GM18873 (cell line): ENCODE measurements at regions not wholly inside any gene's neighbourhood (a gene's known extent, or its start where the extent isn't known, plus 50 kb on each side); places are given as distances from the start of the nearest gene placed in this dataset.
"Not testable (repeated sequence)": the region's sequence is repeated elsewhere in the genome, so short reads cannot be mapped to it uniquely, and the experiment has no call there.

Experiments
- ATAC-seq: cut with Tn5 transposase; IDR thresholded peaks from one replicate; pipeline ENCODE4 v1.9.1; 2021; ENCODE audit warnings: mild to moderate bottlenecking, moderate library complexity, moderate number of reproducible peaks; ENCODE audit not compliant: unreplicated experiment, low FRiP score

- ATAC-seq = no peak
These were observed 1113.0 kb downstream of the CBLN2 start for GRCh38 chr18:71431171-71431570.

- ATAC-seq = no peak
These were observed 1117.7 kb downstream of the CBLN2 start for GRCh38 chr18:71426441-71426840.

- no peak for ATAC-seq
These were observed 1116.4 kb downstream of the SOCS6 start for GRCh38 chr18:71405169-71405809.

GRCh38 chr18:71403501-71403900 is 1114.7 kb downstream of the SOCS6 start:
- ATAC-seq = no peak

GRCh38 chr18:71398531-71398930 is 1109.7 kb downstream of the SOCS6 start:
- ATAC-seq = no peak

- no peak for ATAC-seq
These were observed 1099.3 kb downstream of the SOCS6 start for GRCh38 chr18:71388148-71388547.

GRCh38 chr18:71374294-71375000 is 1085.6 kb downstream of the SOCS6 start:
- ATAC-seq = no peak

- ATAC-seq = no peak
These were observed 1083.2 kb downstream of the SOCS6 start for GRCh38 chr18:71371951-71372605.

- no peak for ATAC-seq
These were observed 1082.0 kb downstream of the SOCS6 start for GRCh38 chr18:71370671-71371445.

GRCh38 chr18:71370095-71370494 is 1081.2 kb downstream of the SOCS6 start:
- ATAC-seq = no peak

- ATAC-seq = no peak
These were observed 1073.3 kb downstream of the SOCS6 start for GRCh38 chr18:71362140-71362539.

- not testable (repeated sequence) for ATAC-seq
These were observed 1066.8 kb downstream of the SOCS6 start for GRCh38 chr18:71355599-71355998.

- no peak for ATAC-seq
These were observed 1063.8 kb downstream of the SOCS6 start for GRCh38 chr18:71352618-71353017.

GRCh38 chr18:71336576-71337210 is 1047.8 kb downstream of the SOCS6 start:
- no peak for ATAC-seq

GRCh38 chr18:71329563-71329962 is 1040.7 kb downstream of the SOCS6 start:
- no peak for ATAC-seq

- ATAC-seq = no peak
These were observed 1040.3 kb downstream of the SOCS6 start for GRCh38 chr18:71329114-71329513.

GRCh38 chr18:71327850-71328249 is 1039.0 kb downstream of the SOCS6 start:
- ATAC-seq = no peak

- no peak for ATAC-seq
These were observed 1038.6 kb downstream of the SOCS6 start for GRCh38 chr18:71327441-71327840.

- no peak for ATAC-seq
These were observed 1038.0 kb downstream of the SOCS6 start for GRCh38 chr18:71326826-71327225.

GRCh38 chr18:71324356-71324755 is 1035.5 kb downstream of the SOCS6 start:
- no peak for ATAC-seq
